ENCODE measurements at regions not wholly inside any gene's neighbourhood (a gene's known extent, or its start where the extent isn't known, plus 50 kb on each side); places are given as distances from the start of the nearest gene placed in this dataset.
"Not testable (repeated sequence)": the region's sequence is repeated elsewhere in the genome, so short reads cannot be mapped to it uniquely, and the experiment has no call there.

GRCh38 chr2:78814331-78814986 lies 211.0 kb upstream of the REG3G start:
- DNase-seq (ENCODE audit: low spot score), result no peak

GRCh38 chr2:78817430-78817829 lies 208.1 kb upstream of the REG3G start:
- DNase-seq (ENCODE audit: low spot score), result no peak

DNA sequence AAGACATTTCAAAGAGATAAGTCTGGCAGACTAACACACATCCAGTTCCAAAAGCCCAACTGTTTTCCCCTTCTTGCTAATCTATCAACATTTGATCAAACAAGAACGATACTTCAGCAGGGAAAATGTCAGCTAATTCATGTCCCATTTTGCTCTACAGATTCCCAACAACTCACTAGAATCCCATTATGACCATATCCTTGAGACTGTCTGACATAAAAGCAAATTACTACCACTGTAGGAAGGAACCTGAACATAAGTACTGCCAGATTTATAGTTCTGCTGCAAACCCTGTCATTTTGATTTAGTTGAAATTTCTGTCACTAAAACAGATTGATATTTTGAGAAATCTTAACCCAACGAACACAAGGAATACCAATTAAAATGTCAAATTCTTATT lies 193.0 kb upstream of the REG3G start:
- no peak for DNase-seq (ENCODE audit: low spot score)

DNA sequence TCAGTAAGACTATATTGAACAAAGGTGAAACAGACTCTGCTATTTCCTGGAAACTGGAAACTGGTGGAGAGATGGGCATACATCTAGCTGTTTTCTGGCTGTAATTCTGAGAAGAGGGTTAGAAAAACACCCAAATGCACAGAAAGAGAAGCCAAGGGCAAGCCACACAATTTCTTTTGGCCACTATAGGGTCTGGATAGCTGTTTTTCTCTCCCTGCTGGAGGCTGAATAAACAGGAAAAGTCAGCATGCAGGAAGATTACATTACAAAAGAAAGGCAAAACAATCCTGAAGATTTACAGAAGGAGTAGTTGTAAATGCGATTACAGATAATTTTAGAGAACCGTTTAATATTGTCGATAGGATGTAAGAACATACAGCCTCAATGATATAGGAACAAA lies 186.2 kb upstream of the REG3G start:
- DNase-seq (ENCODE audit: low spot score), result no peak

GRCh38 chr2:78840311-78840710 lies 185.2 kb upstream of the REG3G start:
- not testable (repeated sequence) for DNase-seq (ENCODE audit: low spot score)

DNA sequence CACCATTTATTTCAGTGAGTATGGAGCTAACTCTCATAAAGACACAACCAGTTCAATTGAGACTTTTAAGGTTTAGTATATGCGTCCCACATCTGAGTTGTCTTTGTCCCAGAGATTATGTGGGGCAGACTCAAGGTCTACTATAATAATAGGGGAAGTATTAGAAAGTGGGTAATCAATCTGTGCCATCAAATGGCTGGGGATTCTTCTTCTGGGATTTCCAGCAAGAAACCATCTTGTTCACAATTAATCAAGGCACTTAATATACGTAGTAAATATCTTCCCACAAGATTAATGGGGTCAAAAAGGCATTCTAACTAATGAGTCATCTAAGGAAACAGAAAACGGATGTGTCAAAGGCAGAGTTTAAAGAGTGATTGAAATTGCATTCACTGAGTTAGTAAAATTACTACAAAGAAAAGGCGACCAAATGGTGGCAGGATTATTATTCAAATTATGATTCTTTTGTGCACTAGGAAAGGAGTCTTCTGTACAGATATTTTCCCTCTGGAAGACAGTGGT lies 179.8 kb upstream of the REG3G start:
- DNase-seq (ENCODE audit: low spot score), result no peak

DNA sequence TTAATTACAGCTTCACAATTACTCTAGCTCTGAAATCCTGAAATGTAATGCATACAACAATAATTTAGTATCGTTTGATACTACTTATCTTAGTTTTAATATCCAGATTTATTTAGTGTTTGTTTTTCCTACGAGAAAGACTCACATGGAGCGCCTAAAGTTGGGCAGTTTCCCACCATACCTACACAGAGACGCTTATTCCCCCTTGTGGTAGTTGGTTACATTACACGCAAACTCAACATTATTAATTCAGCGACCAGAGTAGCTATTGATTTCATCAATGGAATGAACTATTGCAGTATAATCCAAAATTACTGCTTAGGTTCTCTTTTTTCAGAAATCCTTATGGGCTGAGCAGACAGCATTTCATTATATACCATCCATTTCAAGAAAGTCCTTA lies 164.0 kb upstream of the REG3G start:
- DNase-seq (ENCODE audit: low spot score), result no peak

GRCh38 chr2:78864205-78864604 lies 161.3 kb upstream of the REG3G start:
- DNase-seq (ENCODE audit: low spot score), result no peak

DNA sequence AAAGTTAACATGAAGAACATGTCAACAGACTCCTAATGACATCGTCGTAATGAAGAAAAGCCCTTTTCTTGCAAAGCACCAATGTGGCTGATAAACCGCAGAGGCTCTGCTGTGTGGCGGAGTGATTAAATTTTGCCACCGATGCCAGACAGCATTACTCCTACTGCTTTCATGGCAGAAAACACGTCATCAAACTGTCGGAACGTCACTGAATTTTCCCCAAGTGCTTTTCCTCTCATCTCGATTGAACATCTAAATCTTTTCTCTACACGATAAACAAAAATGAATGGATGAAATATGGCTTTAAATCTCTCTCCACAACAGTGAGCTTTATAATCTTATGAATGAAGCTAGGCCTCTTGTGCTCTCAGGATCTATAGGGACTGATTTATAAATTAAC lies 159.8 kb upstream of the REG3G start:
- no peak for DNase-seq (ENCODE audit: low spot score)

- DNase-seq (ENCODE audit: low spot score), result no peak
These were observed 155.0 kb upstream of the REG3G start for GRCh38 chr2:78870343-78870967.

DNA sequence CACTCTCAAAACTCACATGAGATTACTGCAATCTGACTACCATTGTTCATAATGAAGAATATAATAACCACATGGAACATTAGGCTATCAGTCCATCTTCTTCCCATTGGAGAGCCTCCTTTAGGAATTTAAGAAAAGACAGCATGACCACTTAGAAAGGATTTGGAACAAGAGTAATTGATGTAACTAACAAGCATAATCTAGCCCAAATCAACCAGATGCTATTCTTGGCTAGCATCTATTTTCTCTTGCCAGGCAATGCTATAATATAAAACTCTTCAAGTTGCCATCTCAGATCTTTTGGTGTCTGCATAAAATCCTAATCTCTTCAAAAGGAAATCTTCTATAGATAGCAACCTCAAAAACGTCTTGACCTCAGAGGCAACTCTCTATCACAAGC lies 152.0 kb upstream of the REG3G start:
- no peak for DNase-seq (ENCODE audit: low spot score)

- no peak for DNase-seq (ENCODE audit: low spot score)
These were observed 149.2 kb upstream of the REG3G start for GRCh38 chr2:78876316-78876688.

- DNase-seq (ENCODE audit: low spot score), result no peak
These were observed 138.1 kb upstream of the REG3G start for GRCh38 chr2:78887446-78887845.

GRCh38 chr2:78890935-78891334 lies 134.6 kb upstream of the REG3G start:
- DNase-seq (ENCODE audit: low spot score), result no peak

DNA sequence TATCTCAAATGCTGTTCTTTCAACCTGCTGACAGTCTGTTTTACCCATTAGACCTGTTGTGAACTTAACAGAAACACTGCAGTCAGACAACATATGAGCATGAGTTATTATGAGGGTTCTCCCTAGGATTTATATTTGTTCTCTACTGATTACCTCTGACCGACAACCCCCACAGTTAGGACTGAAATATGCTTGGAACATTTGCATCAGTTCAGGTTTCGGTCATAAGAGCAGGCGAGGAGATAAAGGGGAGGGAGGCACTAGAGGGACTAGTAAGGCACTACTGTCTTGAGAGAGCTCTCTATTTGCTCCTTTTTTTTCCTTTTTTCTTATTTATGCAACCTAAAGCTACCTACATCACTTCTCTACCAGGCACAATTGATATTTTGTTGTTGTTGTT lies 133.2 kb upstream of the REG3G start:
- DNase-seq (ENCODE audit: low spot score), result no peak

DNA sequence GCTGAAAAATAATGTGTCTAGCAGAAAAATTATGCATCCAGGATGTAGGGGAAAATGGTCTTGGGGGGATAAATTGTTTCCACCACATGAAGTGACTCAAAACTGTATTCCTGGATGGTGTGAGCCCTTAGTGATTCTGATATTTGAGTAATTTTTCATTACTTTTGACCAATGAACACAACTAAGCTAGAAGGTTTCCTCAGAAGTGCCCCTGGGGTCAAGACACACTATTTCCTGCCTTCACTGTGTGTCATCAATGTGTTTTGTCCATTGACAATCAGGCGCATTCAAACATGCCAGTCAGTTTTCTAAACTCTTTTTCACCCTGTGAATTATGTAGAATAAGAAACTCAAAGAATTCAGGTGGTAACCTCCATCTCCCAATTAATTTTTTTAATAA lies 130.5 kb upstream of the REG3G start:
- DNase-seq (ENCODE audit: low spot score), result no peak

GRCh38 chr2:78896536-78896935 lies 129.0 kb upstream of the REG3G start:
- no peak for DNase-seq (ENCODE audit: low spot score)

DNA sequence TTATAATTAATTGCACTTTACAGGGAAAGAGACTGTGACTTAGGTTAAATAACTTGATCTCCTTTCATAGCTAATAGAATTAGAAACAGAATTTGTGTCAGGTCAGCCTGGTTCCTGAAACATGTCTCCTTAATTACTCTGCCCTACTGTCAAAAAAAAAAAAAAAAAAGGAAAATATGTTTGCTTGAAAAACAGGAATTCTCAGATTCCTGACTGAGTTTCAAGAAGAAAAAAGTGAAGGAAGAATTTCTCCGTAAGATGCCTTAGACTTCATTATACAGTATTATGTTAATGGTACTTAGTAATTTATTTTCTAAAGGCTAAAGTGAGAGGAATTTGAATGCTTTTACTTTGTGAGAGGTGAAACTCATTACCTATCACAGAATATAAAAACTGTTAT lies 118.4 kb upstream of the REG3G start:
- no peak for DNase-seq (ENCODE audit: low spot score)

DNA sequence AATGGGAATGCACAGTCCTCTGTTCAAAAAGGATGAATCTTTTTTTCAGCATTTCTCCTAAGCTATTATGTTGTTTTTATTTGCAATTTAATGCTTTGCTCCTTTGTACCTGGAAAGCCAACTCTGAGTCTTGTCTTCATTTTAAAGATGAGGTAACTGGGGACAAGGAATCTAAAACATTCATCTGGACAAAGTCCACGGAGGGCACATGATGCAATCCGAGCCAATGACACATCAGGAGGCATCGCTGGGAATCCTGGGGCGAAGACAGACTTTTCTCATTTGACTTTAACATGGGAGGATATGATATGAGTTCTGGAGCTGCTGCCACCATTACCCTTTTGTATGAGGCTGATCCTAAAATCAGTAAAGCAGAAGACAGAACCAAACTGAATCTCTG lies 116.5 kb upstream of the REG3G start:
- no peak for DNase-seq (ENCODE audit: low spot score)

- no peak for DNase-seq (ENCODE audit: low spot score)
These were observed 115.1 kb upstream of the REG3G start for GRCh38 chr2:78910376-78910775.

- DNase-seq (ENCODE audit: low spot score), result no peak
These were observed 112.2 kb upstream of the REG3G start for GRCh38 chr2:78913257-78913656.

GRCh38 chr2:78925258-78925657 lies 100.2 kb upstream of the REG3G start:
- DNase-seq (ENCODE audit: low spot score), result no peak

DNA sequence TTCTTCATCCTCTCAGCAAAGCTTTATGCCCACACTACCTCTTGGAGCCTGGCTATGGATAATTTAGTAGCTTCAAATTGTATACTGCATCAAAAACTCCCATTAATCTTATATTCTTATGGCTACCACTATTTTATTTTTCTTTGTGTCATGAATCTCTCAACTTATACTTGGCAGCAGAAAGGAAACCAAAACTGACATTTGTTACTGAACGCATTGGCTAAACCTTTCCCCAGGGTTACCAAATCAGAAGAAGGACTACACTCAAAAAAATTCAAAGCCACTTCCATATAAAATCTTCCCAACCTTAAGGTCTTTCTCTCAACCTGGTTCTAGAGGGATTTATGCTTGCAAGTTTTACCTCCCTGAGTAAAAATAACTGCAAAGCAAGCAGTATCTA lies 97.0 kb upstream of the REG3G start:
- DNase-seq (ENCODE audit: low spot score), result no peak

DNA sequence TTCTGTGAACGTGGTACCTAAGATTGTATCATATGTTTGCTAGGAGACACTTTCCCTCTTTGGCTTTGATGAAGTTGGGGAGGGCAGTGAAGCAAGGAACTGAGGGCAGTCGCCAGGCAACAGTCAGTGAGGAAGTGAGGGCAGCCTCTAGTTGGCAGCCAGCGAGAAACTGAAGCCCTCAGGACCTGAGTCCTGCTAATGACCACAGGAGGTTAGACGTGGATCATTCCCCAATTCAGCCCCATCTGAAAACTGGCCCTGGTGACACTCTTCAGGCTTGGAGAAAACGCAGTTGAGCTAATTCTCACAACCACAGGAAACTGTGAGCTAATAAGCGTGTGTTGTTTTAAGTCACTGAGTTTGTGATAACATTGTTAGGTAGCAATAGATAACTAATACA lies 84.5 kb upstream of the REG3G start:
- DNase-seq (ENCODE audit: low spot score), result no peak
